Activated CD4-positive, CD25-positive, alpha-beta regulatory T cell treated with anti-CD3 and anti-CD28 coated beads, Interleukin-2, amount 50 U/mL, for 16 hours (primary cell): ENCODE measurements at regions not wholly inside any gene's neighbourhood (a gene's known extent, or its start where the extent isn't known, plus 50 kb on each side); places are given as distances from the start of the nearest gene placed in this dataset.

Experiments
- DNase-seq: peaks from one replicate; pipeline ENCODE4 v3.0.0-alpha.2; 2020; ENCODE audit warnings: low read depth, low spot score

DNA sequence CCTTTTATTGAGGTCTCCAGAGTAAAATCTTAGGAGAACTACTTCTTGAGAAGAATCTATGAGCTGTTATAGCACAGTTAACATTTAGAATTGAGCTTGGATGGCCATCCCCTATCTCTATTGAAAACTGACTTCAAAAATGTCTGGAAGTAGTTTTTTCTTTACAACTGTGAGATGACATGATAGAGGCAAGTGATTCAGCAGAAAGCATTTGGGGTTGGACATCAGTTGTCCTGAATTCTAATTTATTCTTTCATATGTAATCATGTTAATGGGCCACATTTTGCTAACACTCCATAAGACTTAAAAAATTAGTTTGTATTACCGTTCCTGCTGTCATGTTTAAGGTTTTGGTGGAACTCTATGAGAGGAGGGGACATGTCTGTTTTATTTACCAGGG, 237.0 kb upstream of the SLC14A2 start:
- no peak for DNase-seq

DNA sequence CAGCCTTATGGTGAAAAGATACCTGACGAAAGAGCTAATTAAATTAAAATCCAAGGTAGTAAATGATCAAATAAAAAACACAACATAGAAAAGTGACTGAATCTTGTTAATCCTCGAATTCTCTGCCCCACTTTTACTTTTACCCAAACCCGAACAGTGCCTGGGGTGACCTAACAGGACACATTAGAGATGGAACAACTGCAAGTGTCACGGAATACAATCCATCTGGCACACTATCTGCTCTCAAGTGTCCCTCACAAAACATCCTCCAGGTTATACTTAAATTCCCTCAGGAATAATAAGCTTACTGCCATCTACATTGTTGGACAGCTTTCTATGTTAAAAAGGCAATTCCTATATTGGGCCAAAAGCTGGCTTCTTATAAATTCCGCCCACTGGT, 236.3 kb upstream of the SLC14A2 start:
- no peak for DNase-seq

DNA sequence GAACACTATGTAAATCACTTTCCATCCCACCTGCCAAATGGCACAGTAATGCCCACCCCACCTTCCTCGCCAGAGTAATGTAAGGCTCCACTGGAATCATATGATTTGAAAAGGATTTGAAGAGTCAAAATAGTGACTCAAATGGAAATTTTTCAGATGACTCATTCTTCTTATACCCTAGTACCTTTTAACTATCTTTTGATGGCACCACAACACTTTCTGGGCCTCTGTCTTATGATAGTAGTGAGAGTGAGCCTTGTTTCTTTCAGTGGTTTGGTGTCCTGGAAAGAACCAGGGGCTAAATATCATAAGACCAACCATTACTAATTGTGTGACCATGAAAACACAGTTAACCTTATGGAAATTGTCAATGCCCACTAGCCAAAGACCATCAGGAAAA, 235.4 kb upstream of the SLC14A2 start:
- DNase-seq: no peak

DNA sequence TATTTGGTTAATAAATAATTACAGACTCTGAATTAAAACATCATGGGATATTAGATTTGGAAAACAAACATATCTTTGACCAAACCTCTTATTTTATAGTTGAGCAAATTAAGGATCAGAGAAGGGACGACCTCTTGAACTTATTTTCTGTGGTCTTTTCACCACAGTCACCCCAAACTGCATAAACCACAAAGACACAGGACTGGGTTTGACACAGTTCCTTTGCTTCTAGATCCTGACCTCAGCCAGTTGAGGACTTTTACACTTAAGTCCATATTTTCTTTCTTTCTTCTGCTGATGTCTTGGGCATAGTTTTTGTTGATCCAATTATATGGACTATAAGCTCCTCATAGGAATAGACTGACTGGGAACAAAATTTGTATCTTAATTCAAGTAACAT, 234.0 kb upstream of the SLC14A2 start:
- DNase-seq: no peak

DNA sequence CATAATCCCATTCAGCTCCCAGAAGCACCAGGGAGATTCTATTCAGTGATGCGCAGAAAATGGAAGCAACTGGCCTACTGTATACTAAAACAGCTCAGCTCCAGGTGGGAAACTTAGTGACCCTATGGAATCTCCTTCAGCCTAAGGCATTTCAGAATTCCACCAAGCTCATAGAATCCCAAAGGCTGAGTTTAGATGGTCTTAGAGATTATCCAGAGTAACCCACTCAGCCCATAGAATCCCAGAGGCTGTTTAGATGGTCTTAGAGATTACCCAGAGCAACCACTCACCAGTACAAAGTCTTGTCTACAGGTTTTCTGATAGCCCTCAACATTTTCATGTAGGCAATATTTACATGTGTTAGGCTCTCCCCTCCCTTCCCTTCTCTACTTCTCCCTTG, 232.0 kb upstream of the SLC14A2 start:
- DNase-seq: no peak

DNA sequence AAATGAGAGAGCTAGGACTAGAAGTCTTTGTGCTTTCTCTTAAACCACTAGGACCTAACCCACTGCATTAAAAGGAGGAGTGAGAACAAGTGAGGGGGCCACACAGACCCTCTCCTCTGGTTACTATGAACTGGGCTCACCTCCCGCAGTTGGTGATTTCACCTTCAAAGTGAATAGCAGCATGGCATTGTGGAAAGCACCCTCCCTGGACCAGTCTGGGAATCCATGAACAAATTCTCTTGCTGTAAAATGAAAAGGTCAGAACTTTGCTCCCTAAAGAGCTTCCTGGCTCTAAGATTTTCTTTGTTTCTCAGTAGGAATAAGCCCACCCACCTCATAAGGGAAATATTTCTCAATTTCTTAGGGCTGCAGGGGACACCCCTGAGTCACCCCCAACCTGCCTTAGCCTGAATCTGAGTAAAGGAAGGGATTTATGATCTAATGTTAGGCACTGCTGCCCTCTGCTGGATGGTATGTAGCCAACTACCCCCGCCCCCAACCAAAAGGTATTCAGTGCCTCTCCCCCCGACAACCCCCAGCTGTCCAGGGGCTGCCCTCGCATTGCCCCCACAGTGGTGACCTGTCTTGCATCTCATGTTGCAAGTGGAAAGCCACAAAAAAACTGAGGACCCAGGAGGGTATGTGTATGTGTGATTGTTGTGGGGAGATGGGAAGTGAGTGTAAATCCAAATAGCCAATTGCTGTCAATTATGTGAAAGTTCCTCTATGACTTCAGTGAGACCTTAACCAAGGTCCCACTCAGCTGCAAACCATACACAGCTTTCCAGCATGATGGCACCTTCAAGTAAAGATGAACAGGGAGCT, 230.9 kb upstream of the SLC14A2 start:
- DNase-seq: peak; percentile 6

DNA sequence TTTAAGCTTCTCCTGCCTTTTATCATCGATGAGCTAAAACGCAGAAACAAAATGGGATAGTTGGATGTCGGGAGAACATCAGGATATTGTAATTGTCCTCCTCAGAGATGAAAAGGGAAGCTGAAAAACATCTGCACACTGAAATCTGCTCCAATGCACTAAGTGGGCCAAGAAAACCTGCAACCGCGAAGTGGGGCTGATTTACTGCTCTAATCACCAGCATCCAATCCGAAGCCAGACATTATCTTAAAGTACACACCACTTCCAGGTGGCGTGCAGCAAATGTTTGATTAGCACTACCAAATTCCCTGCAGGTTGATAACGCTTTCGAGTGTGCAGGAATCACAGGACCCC, 230.3 kb upstream of the SLC14A2 start:
- no peak for DNase-seq

DNA sequence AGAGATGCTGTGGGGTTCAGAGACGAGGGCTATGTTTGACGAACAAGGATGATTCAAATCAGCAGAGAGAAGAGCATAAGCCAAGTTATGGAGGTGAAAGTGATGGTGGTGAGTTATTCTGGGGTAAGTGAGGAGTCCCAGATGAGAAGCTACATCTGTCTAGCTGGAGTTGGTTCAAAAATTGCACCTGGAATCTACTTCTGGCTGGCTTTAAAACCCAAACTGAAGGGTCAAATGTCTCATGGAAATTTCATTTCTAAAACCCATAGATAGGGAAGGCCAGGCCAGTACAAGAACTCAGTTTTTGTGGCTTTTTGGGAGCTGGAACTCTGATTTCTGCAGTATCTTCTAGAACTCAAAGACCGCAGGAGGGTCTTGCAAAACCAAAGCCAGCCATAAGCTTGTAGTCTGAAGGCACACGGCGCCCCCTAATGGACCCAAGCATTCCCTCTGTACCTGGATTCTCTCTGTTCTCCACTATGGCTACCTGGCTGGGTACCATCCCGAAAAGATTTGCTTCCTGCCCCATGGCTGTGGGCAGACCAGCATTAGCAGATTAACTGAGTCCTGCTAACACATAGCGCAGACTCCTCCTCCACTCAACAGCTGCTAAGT, 229.1 kb upstream of the SLC14A2 start:
- no peak for DNase-seq

DNA sequence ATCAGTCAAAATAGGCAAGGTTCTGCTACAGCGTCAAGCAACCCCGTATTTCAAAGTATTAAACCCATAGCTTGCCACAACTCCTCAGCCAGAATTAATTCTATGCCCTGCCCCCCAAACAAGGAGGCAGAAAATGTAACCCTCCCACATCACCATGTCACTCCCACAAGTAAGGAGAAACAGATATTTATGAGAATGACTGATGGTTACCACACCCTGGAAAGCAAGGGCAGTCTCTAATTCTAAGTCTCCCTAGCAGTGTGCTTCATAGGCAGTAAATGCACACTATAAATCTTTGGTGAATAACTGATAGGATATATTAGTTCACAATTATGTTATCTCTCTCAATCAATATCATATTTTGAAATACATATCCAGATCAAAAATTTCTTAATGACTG, 228.0 kb upstream of the SLC14A2 start:
- no peak for DNase-seq

DNA sequence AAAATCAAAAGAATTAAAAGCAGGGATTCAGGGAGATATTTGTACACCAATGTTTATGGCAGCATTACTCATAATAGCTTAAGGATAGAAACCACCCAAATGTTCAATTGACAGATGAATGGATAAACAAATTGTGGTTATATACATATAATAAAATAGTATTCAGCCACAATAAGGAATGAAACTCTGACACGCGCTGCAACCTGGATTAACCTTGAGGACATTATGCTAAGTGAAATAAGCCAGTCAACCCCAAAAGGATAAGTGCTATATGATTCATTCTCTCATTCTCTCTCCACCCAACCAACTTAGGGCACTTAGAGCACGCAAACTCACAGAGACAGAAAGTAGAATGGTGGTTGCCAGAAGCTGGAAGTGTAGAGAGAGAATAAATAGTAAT, 216.8 kb upstream of the SLC14A2 start:
- no peak for DNase-seq

DNA sequence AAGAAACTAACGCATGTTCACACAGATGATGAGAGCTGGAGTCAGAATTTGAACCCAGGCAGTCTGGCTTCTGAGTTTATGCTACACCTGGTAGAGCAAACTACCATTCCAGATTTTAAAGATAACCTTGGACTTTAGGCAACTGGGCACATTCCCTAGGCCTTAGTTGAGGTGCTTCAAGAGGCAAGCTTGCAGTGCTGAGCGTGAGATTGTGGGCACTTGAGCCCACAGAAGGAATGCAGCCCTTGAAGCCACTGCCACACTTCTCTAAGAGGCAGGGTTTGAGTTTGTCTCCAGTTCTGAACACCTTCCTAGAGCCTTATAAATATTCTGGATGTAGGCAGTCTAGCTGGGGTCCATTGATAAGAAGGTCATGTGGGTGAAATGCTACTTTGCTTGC, 216.1 kb upstream of the SLC14A2 start:
- no peak for DNase-seq

DNA sequence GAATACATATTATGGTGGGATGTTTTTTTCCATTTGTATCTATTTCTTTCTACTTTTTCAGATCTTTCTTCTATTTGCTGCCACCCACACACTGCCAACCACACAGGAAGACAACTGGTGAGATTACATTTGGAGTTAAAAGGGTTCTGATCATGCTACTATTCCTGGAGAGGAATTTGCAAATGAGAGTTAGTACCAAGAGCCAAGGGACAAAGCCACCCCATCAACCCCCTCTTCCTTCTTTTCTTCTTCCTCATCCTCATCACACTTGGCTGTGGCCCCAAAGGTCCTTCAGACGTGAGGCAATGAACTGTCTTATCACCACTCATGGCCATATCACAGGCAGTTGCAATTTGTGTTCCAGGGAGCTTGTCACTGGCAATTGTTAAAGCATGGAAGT, 215.6 kb upstream of the SLC14A2 start:
- no peak for DNase-seq

DNA sequence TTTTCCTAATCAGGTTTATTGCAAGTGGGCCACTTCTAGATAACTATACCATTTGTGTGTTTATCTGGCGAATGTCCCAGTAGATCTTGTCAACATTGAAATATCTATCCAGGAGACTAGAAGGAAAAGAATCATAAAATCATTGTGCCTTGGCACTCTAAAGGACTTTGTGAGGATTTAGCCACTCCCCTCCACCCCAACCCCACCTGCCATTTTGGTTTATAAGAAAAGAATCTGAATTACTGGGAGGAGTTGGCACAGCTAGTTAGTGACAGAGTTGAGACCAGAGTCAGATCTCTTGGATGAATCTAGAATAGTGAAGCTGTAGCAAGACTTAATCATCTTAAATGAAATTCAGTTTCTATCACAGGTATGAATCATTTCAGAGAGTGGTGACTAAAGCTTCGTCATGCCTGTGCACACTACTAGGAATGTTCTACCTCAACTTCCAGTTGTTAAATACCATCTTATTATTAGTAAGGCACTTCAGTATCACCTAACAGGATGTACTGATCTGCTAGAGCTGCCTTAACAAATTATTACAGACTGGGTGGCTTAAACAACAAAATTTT, 212.7 kb upstream of the SLC14A2 start:
- no peak for DNase-seq

DNA sequence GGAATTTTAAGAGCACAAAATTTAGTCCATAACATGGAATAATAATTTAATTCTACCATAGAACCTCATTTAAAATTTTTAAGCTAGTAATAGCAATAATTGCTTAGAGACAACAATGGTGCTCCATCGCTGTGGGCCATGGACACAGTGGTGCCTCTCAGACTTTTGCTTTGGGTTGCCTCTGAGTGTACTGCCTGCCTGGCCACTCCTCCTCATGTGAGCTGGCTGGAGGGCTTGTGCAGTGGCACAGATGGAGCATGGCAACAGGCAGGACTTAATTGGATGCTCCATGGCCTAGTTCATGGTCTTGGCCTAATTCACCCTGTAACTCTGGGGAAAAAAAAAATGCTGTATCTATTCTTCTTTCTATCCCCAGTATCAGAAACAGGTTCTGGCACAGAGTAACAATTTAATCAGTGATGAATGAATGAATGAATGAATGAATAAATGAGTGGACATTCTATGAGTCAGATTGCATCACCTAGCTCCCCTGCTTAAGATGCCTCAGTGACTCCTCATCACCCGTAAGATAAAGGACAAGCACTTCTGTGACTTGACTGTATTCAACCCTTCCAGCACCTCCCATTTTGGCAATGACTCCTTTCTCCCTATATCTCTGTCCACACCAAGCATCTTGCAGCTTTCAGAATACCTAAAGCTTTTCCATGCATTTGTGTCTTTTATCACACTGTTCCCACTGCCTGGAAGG, 211.8 kb upstream of the SLC14A2 start:
- no peak for DNase-seq

DNA sequence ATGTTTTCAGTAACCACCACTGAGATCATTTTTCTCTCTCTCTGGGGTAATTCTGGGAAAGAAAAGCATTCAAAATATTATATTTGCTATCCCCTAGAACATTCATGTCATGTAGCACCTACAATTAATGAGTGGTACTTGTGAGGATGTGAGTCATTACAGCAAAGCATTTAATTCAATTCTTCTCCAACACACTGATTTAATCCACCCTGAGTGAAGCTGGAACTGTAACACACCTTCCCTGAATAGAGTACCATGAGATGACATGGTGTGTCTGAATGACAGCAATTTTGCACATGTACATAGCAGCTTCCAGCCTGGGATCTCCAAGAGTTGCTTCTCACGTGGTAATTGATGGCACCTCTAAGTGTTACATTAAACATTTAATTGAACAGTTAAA, 207.1 kb upstream of the SLC14A2 start:
- DNase-seq: no peak

DNA sequence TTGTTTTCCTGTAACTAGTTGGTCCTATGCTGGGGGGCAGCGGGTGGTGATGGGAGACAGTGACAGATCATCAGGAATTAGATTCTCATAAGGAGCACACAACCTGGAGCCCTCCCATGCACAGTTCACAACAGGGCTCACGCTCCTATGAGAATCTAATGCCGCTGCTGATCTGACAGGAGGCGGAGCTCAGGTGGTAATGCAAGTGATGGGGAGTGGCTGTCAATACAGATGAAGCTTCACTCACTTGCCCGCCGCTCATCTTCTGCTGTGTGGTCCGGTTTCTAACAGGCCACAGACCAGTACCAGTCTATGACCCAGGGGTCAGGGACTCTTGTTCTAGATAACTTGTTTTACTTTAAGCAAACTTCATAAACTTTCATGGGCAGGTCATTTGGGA, 205.3 kb upstream of the SLC14A2 start:
- DNase-seq: no peak

DNA sequence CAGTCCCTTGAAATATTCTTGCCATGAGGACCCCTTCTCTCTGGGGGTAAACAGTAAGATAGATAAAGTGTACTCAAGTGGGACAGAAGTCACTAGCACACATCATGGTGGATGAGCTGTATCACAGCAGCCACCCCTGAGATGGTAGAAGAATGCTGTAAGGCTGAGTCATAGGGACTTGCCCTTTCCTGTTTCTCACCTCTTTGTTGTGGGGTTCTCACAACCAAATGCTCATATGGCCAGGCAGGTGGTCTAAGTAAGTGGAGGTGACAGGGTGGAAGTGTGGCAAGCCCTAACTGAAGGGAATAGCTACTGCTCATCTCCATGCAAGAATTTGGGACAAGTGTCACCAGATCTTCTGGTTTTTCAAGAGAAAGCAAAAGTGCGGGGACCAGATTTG, 202.7 kb upstream of the SLC14A2 start:
- no peak for DNase-seq

DNA sequence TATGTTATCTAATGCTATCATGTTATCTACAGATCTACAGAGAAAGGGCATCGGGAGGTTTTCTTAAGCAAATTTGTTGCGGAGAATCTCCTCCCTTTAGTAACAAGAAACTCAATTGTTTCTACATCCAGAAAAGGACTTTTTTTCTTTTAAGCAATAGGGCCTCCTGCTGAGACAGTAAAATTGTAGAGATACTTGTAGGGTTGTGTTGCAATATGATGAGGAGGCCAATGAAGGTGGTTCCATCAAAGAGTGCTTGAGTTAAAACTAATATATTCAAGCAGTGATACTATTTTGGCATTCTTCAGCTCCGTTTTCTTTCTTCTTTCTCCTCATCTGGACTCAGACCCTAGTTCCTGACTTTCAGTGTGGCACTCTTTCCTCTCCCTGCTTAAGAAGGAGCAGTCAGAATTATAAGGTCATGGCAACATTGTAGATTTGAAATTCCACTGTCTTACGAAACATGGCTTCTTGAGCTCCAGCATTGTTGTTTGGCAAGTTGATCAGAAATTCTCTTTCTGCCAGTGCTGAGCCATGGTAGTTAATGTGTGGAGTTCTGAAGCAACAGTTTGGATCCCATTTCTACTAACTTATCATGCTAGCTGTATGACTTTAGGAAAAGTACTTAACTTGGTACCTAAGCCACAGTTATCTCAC, 202.0 kb upstream of the SLC14A2 start:
- DNase-seq: no peak

DNA sequence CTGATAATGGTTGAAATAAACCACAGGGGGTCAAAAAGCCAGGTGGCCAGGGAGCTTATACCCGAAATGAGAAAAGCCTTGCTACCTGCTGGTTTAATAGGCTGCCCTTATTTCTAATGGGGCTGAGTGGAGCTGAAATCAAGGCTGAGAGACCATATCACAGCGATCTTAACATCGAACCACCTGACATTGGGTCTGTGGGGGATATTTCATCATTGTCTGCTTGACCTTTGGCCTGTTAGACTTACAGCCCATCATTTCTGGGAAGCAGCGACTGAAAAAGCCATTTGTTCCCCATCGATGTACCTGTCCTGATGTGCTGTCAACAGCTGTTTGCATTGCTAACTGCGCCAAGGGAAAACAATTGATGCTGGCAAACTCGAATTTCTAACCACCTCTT, 199.7 kb upstream of the SLC14A2 start:
- DNase-seq: no peak

DNA sequence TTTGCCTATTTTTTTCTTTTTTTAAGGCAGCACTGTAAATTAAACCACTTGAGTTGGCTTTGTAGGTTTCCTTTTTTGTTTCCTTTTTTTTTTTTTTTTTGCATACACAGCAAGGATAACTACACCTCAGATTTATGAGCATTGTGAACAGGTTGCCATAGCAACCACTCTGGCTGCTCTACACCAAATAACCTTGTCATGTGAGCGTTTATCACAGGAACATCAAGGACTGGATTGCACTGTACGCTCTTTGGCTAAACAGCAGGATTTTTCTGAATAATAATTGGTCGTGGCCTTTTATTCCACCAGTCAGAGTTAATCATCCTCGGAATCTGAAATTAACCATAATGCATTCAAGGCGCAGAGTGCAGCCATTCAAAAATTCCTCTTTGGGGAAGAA, 199.1 kb upstream of the SLC14A2 start:
- no peak for DNase-seq

DNA sequence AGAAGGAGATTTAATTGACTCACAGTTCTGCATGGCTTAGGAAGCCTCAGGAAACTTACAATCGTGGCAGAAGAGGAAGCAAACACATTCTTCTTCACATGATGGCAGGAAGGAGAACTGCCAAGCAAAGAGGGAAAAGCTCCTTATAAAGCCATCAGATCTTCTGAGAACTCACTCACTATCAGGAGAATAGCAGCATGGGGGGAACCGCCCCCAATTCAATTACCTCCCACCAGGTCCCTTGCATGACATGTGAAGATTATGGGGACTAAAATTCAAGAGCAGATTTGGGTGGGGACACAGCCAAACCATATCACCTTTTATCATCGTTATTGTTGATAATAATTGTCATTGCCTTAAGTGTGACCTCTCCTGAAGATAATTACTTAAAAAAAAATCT, 197.9 kb upstream of the SLC14A2 start:
- no peak for DNase-seq

DNA sequence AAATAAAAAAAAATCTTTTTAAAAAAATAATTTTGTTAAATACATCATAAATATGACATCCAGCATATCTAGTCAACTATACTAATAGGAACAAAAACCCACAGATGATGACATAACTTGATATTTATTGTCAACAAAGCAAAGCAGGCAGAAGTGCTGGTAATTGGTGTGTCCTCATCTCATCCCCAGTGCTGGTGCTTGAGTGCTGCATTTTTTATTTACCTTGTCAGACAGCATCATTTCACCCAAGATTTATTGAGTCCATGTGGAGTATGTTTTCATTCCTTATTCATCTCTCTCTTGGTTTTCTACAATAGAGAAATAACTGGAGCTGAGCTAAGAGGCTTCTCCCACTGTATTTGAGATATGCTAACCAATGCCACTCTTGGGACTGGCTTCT, 191.6 kb upstream of the SLC14A2 start:
- no peak for DNase-seq
